ENCODE measurements at regions not wholly inside any gene's neighbourhood (a gene's known extent, or its start where the extent isn't known, plus 50 kb on each side); places are given as distances from the start of the nearest gene placed in this dataset.

DNA sequence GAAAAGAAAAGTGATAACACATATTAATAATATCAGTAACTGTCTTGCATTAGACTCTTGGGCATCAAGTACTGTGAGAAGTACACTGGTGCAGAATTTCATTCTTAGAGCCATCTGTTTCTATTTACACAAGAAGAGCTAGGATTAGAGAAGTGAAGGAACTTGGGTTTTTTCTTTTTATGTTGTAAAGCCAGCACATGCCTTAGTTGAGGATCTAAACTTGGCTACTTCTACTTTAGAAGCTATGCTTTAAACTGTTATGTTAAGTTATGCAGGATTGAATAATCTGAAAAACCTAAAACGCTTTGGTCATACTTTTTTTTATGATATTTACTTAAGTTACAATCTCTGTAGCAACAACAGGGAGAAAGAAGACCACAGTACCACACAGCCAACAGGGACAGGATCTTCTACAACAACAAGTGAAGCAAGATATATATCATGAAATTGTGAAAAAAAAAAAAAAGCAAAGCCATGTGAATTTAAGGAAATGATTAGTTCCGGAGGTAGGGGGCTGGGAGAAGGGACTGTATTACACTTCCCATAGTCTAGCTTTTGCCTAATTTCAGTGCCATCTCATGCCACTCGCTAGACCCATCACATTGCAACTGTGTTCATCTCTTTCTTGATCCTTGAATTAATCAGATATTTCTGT lies 305.1 kb upstream of the GOT2 start:
- ChIA-PET POLR2A (no interaction called here), CTCF (no interaction called here)
- BruUV-seq (replicated peaks) = no TSS peak
- TF ChIP-seq SIN3A (IDR thresholded peaks at IDR 0.05; ENCODE audit: borderline replicate concordance, insufficient read depth, low read depth, low read length) = no peak
- no peak for TF ChIP-seq POLR2AphosphoS5 (IDR thresholded peaks at IDR 0.05; ENCODE audit: low read depth, low read length)
- TF ChIP-seq TCF7L2 (IDR thresholded peaks at IDR 0.05; ENCODE audit: low read depth, low read length) = no peak
- TF ChIP-seq, protein P1, sequence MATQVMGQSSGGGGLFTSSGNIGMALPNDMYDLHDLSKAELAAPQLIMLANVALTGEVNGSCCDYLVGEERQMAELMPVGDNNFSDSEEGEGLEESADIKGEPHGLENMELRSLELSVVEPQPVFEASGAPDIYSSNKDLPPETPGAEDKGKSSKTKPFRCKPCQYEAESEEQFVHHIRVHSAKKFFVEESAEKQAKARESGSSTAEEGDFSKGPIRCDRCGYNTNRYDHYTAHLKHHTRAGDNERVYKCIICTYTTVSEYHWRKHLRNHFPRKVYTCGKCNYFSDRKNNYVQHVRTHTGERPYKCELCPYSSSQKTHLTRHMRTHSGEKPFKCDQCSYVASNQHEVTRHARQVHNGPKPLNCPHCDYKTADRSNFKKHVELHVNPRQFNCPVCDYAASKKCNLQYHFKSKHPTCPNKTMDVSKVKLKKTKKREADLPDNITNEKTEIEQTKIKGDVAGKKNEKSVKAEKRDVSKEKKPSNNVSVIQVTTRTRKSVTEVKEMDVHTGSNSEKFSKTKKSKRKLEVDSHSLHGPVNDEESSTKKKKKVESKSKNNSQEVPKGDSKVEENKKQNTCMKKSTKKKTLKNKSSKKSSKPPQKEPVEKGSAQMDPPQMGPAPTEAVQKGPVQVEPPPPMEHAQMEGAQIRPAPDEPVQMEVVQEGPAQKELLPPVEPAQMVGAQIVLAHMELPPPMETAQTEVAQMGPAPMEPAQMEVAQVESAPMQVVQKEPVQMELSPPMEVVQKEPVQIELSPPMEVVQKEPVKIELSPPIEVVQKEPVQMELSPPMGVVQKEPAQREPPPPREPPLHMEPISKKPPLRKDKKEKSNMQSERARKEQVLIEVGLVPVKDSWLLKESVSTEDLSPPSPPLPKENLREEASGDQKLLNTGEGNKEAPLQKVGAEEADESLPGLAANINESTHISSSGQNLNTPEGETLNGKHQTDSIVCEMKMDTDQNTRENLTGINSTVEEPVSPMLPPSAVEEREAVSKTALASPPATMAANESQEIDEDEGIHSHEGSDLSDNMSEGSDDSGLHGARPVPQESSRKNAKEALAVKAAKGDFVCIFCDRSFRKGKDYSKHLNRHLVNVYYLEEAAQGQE (IDR thresholded peaks at IDR 0.05; ENCODE audit: insufficient read depth in 1 of 2, low read depth in 2 of 2, low read length in 1 of 2) = no peak
- TF ChIP-seq, protein P2, sequence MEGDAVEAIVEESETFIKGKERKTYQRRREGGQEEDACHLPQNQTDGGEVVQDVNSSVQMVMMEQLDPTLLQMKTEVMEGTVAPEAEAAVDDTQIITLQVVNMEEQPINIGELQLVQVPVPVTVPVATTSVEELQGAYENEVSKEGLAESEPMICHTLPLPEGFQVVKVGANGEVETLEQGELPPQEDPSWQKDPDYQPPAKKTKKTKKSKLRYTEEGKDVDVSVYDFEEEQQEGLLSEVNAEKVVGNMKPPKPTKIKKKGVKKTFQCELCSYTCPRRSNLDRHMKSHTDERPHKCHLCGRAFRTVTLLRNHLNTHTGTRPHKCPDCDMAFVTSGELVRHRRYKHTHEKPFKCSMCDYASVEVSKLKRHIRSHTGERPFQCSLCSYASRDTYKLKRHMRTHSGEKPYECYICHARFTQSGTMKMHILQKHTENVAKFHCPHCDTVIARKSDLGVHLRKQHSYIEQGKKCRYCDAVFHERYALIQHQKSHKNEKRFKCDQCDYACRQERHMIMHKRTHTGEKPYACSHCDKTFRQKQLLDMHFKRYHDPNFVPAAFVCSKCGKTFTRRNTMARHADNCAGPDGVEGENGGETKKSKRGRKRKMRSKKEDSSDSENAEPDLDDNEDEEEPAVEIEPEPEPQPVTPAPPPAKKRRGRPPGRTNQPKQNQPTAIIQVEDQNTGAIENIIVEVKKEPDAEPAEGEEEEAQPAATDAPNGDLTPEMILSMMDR (IDR thresholded peaks at IDR 0.05) = no peak
- no peak overlapping the region for H3K4me3 ChIP-seq (ENCODE audit: low read depth in 2 of 2, low read length in 2 of 2)
- H3K36me3 ChIP-seq (ENCODE audit: control insufficient read depth, insufficient read depth, low read length) = no peaks in the 10 kb centered on the region
- H3K4me1 ChIP-seq (ENCODE audit: control insufficient read depth, insufficient read depth, low read length) = no peaks in the 10 kb centered on the region
- intact Hi-C loops (cut with micrococcal nuclease; ENCODE audit: unreplicated experiment) (no loop called here), in situ Hi-C loops (cut with HindIII; ENCODE audit: low pct_unique_long_range_greater_than_20kb, low sequenced_read_pairs) (no loop called here)
- H3K27ac ChIP-seq (ENCODE audit: low read length) = no peak overlapping the region
- DNase-seq (ENCODE audit: low read depth, low spot score) = no peak
- no peak for ATAC-seq
- H3K27me3 ChIP-seq (ENCODE audit: control insufficient read depth, insufficient read depth, low read length) = no peaks in the 10 kb centered on the region
- H3K9me3 ChIP-seq (ENCODE audit: control insufficient read depth, insufficient read depth, low read depth, low read length) = no peaks in the 10 kb centered on the region

DNA sequence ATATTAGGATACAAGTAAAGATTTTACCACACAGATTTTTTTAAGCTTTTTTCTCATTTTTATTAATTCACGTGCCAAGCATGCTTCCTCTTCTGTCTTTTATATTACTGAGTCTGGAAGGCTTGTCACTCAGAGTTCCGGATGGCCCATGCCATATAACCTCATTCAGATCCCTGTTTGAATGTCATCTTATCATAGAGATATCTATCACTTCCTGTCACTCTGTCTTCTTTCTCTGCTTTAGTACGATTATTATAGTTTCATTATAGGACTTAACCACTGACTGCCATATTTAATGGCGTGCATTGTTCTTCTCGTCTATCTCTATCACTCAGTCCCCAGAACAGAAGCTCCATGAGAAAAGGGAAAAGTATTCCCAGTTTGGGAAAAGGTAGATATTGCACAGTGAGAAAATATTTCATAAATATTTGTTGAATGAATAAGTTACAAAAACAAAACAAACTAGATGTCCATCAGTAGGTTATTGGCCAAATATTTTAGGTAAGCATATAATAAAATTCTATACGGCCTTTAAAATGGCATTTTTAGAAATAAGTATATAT lies 296.9 kb upstream of the GOT2 start:
- intact Hi-C loops (cut with micrococcal nuclease; ENCODE audit: unreplicated experiment) = no loop called here
- Histone ChIP-seq H3K4me1 (ENCODE audit: control insufficient read depth, insufficient read depth, low read length) (no peaks in the 10 kb centered on the region), H3K4me3 (ENCODE audit: low read depth in 2 of 2, low read length in 2 of 2) (no peak overlapping the region), H3K27ac (ENCODE audit: low read length) (no peak overlapping the region), H3K27me3 (ENCODE audit: control insufficient read depth, insufficient read depth, low read length) (no peaks in the 10 kb centered on the region), H3K36me3 (ENCODE audit: control insufficient read depth, insufficient read depth, low read length) (no peaks in the 10 kb centered on the region), H3K9me3 (ENCODE audit: control insufficient read depth, insufficient read depth, low read depth, low read length) (no peaks in the 10 kb centered on the region)
- ChIA-PET POLR2A (no interaction called here), CTCF (no interaction called here)
- no peak for ATAC-seq
- no TSS peak for BruUV-seq (replicated peaks)
- in situ Hi-C loops (cut with HindIII; ENCODE audit: low pct_unique_long_range_greater_than_20kb, low sequenced_read_pairs) = no loop called here
- TF ChIP-seq, protein P1 (IDR thresholded peaks at IDR 0.05; ENCODE audit: insufficient read depth in 1 of 2, low read depth in 2 of 2, low read length in 1 of 2) = no peak
- TF ChIP-seq SIN3A (IDR thresholded peaks at IDR 0.05; ENCODE audit: borderline replicate concordance, insufficient read depth, low read depth, low read length) (no peak), TCF7L2 (IDR thresholded peaks at IDR 0.05; ENCODE audit: low read depth, low read length) (no peak)
- DNase-seq (ENCODE audit: low read depth, low spot score) = no peak

Data from Panc1 (cell line).